Suppressor macrophage (primary cell): ENCODE measurements at regions not wholly inside any gene's neighbourhood (a gene's known extent, or its start where the extent isn't known, plus 50 kb on each side); places are given as distances from the start of the nearest gene placed in this dataset.
"Not testable (repeated sequence)": the region's sequence is repeated elsewhere in the genome, so short reads cannot be mapped to it uniquely, and the experiment has no call there.

Experiments
- DNase-seq, 4 experiments: peaks; one replicate each; pipeline ENCODE4 v3.0.0-alpha.2; 2020 to 2022

DNA sequence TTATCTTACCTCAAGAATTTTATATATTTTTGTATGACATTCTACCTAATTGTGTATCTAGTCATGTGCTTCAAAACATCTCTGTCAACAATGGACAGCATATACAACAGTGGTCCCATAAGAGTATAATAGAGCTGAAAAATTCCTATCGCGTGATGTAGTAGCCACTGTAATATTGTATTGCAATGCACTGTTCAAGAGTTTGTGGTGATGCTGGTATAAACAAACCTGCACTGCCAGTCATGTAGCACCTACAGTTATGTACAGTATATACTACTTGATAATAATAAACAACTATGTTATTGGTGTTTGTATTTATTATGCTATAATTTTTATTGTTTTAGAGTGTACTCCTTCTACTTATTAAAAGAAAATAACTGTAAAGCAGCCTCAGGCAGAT is 672.7 kb downstream of the CD109 start:
- no peak for DNase-seq

DNA sequence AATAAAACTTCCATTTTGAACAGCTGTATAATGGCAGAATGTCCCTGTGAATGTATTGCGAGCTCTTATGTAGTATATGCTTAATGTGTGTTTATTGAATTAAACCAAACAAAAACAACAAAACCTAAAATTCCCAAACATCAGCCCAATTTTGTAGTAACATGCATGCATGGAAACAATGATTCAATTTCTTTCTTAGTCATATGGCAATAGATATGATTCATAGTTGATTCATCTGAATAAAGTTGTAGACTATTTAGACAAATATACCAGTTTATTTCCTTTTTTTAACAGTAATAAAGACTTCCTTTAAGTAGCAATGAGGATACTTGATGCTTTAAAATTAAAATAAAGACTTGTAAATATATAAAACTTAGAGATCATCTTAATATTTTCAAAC is 670.6 kb downstream of the CD109 start:
- no peak for DNase-seq

DNA sequence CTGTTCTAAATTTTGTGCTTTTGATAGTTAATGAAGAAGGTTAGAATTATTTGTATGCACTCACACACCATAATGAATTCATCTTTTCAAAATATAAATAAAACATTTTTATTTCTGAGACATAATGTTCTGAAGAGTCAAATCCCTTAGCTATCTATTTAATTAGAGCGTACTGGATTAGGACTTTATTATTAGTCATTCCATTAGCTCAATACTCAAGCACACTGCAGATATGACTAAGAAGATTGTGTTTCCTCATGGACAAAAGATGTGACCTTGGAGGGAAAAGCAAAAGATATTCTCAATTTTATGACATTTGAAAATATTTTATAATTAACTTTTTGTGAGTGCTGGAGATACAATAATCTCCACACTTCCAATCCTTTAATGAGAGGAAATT is 666.4 kb downstream of the CD109 start:
- DNase-seq = no peak

- DNase-seq = no peak
These were observed 661.3 kb downstream of the CD109 start for GRCh38 chr6:74357321-74357720.

DNA sequence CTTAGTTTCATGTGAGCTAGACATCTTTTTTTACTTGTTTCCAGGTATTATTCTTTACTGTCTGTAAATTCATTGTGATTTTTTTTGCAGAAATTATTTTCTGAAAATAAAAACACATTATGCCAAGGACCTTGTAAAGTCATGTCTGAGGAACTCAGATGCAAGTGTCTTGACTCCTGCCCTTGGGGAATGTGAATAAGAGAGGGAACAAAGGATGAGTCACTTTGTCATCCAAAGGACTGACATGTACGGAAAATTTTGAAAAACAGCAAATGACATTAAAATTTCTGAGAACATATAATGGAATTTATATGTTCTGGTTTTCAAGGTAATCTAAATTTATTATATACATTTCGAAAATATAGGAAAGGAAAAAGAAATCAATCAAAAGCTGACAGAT is 660.4 kb downstream of the CD109 start:
- DNase-seq = no peak

DNA sequence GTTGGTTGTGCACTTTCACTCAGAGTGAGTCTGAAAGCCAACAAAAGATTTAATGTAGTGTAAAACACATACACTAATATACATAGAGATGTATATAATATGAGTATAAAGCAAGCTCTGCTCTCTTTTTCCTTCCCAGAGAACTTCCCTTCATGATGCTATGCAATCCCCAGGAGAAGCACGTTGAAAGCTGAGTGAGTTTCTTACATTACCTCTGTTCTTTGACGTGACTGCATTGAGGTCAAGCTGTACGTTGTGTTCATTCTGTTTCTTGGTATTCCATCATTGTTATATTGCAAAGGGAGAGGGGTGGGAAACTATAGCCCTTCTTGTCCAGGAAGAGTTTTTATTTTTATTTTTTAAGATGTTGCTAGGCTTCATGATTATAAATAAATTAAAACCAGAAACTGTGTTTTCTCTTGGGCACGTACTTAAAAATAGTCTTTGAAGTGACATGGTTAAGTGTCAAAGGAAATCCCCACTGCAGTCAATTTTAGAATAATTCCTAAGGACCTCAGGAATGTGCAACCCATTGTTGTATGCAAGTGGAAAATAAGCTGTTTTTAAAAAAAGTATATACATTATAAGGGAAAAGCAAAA is 651.0 kb downstream of the CD109 start:
- no peak for DNase-seq

DNA sequence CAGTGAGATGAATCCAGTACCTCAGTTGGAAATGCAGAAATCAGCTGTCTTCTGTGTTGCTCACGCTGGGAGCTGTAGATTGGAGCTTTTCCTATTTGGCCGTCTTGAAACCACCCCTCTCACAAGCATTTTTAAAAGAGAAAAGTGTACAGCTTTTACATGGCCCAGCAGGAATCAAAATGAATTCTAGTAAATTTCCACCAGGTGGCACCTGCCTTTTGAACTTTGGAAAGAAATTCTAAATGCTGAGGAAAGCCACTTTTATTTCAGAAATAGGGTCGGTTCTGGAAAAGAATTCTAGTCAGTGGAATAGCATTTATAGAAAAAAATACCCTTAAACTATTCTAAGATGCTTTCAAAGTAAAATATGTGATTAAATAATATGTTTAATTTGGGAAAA is 647.8 kb downstream of the CD109 start:
- peak in 1 of 4 experiments; percentile 2 for DNase-seq

- DNase-seq = not testable (repeated sequence)
These were observed 647.3 kb downstream of the CD109 start for GRCh38 chr6:74343321-74343720.

DNA sequence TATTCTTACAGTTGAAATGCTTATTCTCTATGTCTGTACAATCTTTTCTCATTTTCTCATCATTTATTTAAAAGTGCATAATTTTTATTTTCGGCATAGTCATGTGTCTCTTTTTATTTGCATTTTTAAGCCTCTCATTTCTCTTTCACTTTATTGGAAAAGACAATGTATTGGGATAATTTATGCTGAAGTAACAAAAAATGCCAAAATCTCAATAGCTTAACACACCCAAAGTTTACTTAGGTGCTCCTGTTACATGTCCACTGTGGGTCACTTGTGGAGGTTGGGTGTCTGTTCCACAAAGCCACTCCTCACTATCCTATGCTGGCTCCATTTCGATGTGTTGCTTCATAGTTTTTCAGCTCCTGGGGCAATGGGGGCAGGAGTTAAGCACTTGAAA is 638.7 kb downstream of the CD109 start:
- no peak for DNase-seq

GRCh38 chr6:74333406-74333805 is 637.4 kb downstream of the CD109 start:
- DNase-seq = no peak

DNA sequence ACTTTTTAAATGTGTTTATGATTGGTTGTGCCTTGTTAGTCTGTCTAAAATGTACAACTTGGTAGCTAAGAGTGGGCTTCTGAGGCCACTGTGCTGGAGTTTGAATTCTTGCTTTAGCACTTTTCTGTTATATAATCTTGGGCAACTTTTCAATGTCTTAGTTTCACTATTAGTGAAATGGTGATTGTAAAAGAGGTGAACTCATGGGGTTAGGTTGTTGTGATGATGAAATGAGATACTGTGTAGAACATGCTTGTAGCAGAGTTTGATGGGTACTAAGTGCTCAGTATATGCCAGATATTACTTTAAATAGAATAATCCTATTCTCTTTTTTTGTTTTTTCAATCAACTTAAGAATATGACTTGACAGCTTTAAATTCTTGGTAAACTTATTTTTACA is 624.7 kb downstream of the CD109 start:
- no peak for DNase-seq

GRCh38 chr6:74320074-74320473 is 624.1 kb downstream of the CD109 start:
- no peak for DNase-seq

- no peak for DNase-seq
These were observed 623.3 kb downstream of the CD109 start for GRCh38 chr6:74319292-74319691.

GRCh38 chr6:74318738-74319137 is 622.7 kb downstream of the CD109 start:
- DNase-seq = no peak

DNA sequence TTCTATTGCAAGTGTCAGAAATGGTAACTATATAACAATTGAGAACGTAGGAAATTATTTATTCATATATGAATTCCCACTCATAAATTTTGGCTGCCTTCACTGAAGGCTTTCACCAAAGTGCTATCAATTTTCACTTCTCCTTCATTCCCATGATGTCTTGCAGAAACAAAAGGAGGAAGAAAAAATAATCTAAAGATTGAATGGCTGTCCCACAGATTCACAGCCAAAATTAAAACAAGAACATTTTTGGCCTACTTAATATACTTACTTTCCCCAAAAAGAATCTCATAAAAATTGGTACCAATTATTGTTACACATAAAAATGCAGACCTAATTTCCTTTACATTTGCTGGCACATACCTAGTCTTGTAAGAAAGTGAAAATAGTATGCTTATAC is 616.1 kb downstream of the CD109 start:
- DNase-seq = no peak

- no peak for DNase-seq
These were observed 615.4 kb downstream of the CD109 start for GRCh38 chr6:74311431-74311830.

- no peak for DNase-seq
These were observed 593.9 kb downstream of the CD109 start for GRCh38 chr6:74289884-74290283.

- DNase-seq = no peak
These were observed 591.9 kb downstream of the CD109 start for GRCh38 chr6:74287932-74288331.

GRCh38 chr6:74287441-74287840 is 591.4 kb downstream of the CD109 start:
- DNase-seq = no peak

GRCh38 chr6:74284284-74284683 is 588.3 kb downstream of the CD109 start:
- DNase-seq = no peak

- no peak for DNase-seq
These were observed 587.5 kb downstream of the CD109 start for GRCh38 chr6:74283532-74283931.

DNA sequence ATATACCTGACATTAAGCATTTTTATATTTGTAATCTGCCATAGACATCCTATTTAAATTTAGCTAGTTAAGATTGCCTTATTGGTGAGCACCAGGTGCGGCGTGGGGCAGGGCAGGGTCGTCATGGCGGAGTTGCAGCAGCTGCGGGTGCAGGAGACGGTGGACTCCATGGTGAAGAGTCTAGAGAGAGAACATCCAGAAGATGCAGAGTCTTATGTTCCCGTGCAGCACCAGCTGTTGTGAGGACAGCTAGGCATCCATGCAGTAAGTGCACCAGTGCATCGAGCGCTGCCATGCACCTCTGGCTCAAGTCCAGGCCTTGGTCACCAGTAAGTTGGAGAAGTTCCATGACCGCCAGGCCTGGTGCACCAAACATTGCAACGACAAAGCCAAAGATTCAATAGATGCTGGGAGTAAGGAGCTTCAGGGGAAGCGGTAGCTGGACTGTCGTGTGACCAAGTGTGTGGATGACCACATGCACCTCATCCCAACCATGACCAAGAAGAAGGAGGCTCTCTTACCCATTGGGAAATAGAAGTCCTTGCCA is 586.2 kb downstream of the CD109 start:
- no peak for DNase-seq

GRCh38 chr6:74280130-74280692 is 584.2 kb downstream of the CD109 start:
- no peak for DNase-seq

GRCh38 chr6:74277777-74278186 is 581.8 kb downstream of the CD109 start:
- DNase-seq = no peak

DNA sequence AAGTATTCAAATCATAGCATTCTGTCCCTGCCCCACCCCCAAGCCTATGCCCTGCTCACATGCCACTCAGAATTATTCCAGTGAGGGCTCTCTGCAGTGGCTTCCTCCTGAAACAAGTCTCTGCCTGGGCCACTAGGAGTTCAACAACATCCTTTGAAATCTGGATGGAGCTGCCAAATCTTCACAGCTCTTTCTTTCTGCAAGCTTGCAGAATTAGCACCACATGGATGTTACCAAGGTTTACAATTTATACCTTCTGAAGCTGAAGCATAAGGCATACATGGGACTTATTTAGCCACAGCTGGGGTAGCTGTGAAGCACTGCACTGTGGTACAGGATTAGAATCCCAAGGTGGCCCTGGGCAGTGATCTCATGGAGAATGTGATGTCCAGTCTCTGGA is 577.5 kb downstream of the CD109 start:
- no peak for DNase-seq
